ENCODE measurements at regions not wholly inside any gene's neighbourhood (a gene's known extent, or its start where the extent isn't known, plus 50 kb on each side); places are given as distances from the start of the nearest gene placed in this dataset.

DNA sequence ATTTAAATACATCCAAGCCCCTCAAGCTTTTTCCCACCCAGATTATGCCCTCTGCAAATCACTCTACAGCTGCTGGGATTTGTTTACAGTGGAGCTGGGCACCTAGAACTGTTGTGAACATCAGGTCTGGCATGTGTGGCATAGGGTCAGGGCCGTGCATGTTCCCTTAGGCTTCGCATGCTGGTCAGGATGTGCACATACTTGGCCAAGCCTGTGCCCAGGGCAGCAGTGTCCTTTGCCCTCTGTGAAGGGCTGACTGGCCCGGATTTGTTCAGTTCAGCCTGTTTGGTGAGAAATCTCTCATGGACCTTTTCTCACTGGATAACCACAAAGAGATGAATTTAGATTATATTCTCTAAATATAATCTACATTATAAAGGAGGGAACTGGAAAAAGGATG is 471.9 kb downstream of the TRIML1 start:
- DNase-seq (no peak), ATAC-seq (no peak)
- CTCF ChIA-PET: no interaction called here
- Mint-ChIP-seq H3K27ac (no peak overlapping the region), H3K36me3 (ENCODE audit: low read depth) (no peaks in the 10 kb centered on the region), H3K9me3 (ENCODE audit: low read depth) (peaks cover 6% of the 10 kb centered on the region), H3K27me3 (no peaks in the 10 kb centered on the region), H3K4me3 (no peak overlapping the region), H3K4me1 (no peaks in the 10 kb centered on the region)
- POLR2A ChIA-PET: no interaction called here
- intact Hi-C loops (cut with DNase I, micrococcal nuclease): no loop called here

DNA sequence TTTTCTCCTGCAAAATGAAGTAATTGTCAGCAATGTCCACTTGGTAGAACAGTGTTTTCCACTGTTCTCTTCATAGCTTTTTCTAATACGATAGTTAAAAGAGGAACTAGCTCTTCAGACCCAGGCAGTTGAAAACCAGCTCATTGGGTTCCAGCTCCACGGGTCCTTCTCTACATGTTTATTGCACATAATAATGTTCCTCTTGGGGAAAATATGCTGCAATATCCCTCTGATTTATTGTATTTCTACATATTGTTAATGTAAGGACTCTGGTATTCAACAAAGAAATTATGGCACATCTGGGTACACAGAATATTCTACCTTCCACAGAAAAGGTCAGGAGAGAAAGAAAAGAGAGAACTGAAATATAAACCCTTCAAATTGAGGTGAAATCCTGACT is 473.4 kb downstream of the TRIML1 start:
- Mint-ChIP-seq H3K4me1 (no peaks in the 10 kb centered on the region), H3K27me3 (no peaks in the 10 kb centered on the region), H3K36me3 (ENCODE audit: low read depth) (no peaks in the 10 kb centered on the region), H3K9me3 (ENCODE audit: low read depth) (peaks cover 10% of the 10 kb centered on the region), H3K27ac (no peak overlapping the region), H3K4me3 (no peak overlapping the region)
- no peak for ATAC-seq
- intact Hi-C loops (cut with DNase I, micrococcal nuclease): no loop called here
- POLR2A ChIA-PET: no interaction called here
- CTCF ChIA-PET: no interaction called here
- DNase-seq: no peak

GRCh38 chr4:188613976-188614375 is 474.7 kb downstream of the TRIML1 start:
- Mint-ChIP-seq H3K9me3 (ENCODE audit: low read depth) (peaks cover 13% of the 10 kb centered on the region), H3K27ac (no peak overlapping the region), H3K27me3 (no peaks in the 10 kb centered on the region), H3K36me3 (ENCODE audit: low read depth) (no peaks in the 10 kb centered on the region), H3K4me3 (no peak overlapping the region), H3K4me1 (no peaks in the 10 kb centered on the region)
- DNase-seq: no peak
- intact Hi-C loops (cut with DNase I, micrococcal nuclease): no loop called here
- POLR2A ChIA-PET: no interaction called here
- no peak for ATAC-seq
- CTCF ChIA-PET: no interaction called here

- H3K27ac Mint-ChIP-seq: no peak overlapping the region
- H3K36me3 Mint-ChIP-seq (ENCODE audit: low read depth): no peaks in the 10 kb centered on the region
- ChIA-PET CTCF (no interaction called here), POLR2A (no interaction called here)
- intact Hi-C loops (cut with DNase I, micrococcal nuclease): no loop called here
- DNase-seq: no peak
- H3K9me3 Mint-ChIP-seq (ENCODE audit: low read depth): peaks cover 8% of the 10 kb centered on the region
- ATAC-seq: no peak
- H3K27me3 Mint-ChIP-seq: no peaks in the 10 kb centered on the region
- H3K4me1 Mint-ChIP-seq: no peaks in the 10 kb centered on the region
- no peak overlapping the region for H3K4me3 Mint-ChIP-seq
These were observed 480.4 kb downstream of the TRIML1 start for GRCh38 chr4:188619456-188620149.

GRCh38 chr4:188620608-188621007 is 481.4 kb downstream of the TRIML1 start:
- Mint-ChIP-seq H3K27me3 (no peaks in the 10 kb centered on the region), H3K27ac (no peak overlapping the region), H3K9me3 (ENCODE audit: low read depth) (peaks cover 8% of the 10 kb centered on the region), H3K4me3 (no peak overlapping the region), H3K4me1 (no peaks in the 10 kb centered on the region), H3K36me3 (ENCODE audit: low read depth) (no peaks in the 10 kb centered on the region)
- intact Hi-C loops (cut with DNase I, micrococcal nuclease): no loop called here
- DNase-seq (no peak), ATAC-seq (no peak)
- POLR2A ChIA-PET: no interaction called here
- CTCF ChIA-PET: no interaction called here

GRCh38 chr4:188623314-188623854 is 484.1 kb downstream of the TRIML1 start:
- H3K27me3 Mint-ChIP-seq: no peaks in the 10 kb centered on the region
- H3K9me3 Mint-ChIP-seq (ENCODE audit: low read depth): peaks cover 5% of the 10 kb centered on the region

DNA sequence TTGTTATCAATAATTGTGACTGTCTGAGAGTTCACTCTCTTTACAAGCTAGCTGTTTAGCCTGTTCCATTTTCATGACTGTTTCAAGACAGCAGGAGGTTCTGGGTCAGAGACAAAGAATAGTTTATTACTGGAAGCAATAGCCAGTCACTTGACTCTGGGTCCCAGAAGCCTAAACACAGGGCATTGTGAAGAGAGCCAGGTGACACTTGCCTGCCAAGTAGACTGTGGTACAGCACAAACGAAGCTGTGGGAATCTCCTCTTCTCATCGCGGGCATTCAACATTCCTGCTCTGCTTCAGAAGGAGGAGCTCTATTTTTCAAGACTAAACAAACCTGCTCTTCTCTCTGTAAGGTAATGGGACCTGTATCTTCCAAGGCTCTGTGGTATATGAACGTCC is 485.1 kb downstream of the TRIML1 start:
- CTCF ChIA-PET: interaction anchor here (0.6 kb wide), 1 partner anchor 871 kb away, joined by 4 read pairs; no protein-coding TSS in a partner anchor
- Mint-ChIP-seq H3K36me3 (ENCODE audit: low read depth) (no peaks in the 10 kb centered on the region), H3K27me3 (no peaks in the 10 kb centered on the region), H3K4me1 (no peaks in the 10 kb centered on the region), H3K4me3 (no peak overlapping the region), H3K27ac (no peak overlapping the region), H3K9me3 (ENCODE audit: low read depth) (peaks cover 4% of the 10 kb centered on the region)
- DNase-seq (no peak), ATAC-seq (no peak)
- intact Hi-C loops (cut with DNase I, micrococcal nuclease): no loop called here
- POLR2A ChIA-PET: no interaction called here

More at GRCh38 chr4:188623314-188623854, 484.1 kb downstream of the TRIML1 start:
- ChIA-PET POLR2A (no interaction called here), CTCF (no interaction called here)
- Mint-ChIP-seq H3K4me1 (no peaks in the 10 kb centered on the region), H3K27ac (no peak overlapping the region), H3K4me3 (no peak overlapping the region), H3K36me3 (ENCODE audit: low read depth) (no peaks in the 10 kb centered on the region)
- no peak for DNase-seq
- ATAC-seq: no peak
- intact Hi-C loops (cut with DNase I, micrococcal nuclease): no loop called here

DNA sequence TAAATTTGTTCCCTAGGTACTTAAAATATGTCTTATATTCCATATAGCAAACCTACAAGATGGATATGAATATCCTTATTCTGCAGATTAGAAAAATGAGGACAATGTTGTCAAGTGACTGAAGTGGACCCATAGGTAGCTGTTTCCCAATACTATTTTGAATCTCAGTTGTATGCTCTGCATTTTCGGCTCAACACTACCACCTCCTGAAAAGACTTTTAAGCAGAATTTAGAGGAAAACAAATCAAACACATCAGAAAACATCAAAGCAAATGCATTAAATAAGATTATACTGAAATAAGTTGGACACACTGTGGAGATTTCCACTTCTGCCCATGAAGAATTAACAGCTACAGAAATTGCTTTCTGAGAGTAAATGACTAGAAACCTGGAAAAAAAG is 488.7 kb downstream of the TRIML1 start:
- ChIA-PET CTCF (no interaction called here), POLR2A (no interaction called here)
- no peak for ATAC-seq
- no peak overlapping the region for H3K27ac Mint-ChIP-seq
- peaks cover 11% of the 10 kb centered on the region for H3K9me3 Mint-ChIP-seq (ENCODE audit: low read depth)
- no peaks in the 10 kb centered on the region for H3K4me1 Mint-ChIP-seq
- no peaks in the 10 kb centered on the region for H3K27me3 Mint-ChIP-seq
- intact Hi-C loops (cut with DNase I, micrococcal nuclease): no loop called here
- H3K4me3 Mint-ChIP-seq: no peak overlapping the region
- H3K36me3 Mint-ChIP-seq (ENCODE audit: low read depth): no peaks in the 10 kb centered on the region
- DNase-seq: no peak

DNA sequence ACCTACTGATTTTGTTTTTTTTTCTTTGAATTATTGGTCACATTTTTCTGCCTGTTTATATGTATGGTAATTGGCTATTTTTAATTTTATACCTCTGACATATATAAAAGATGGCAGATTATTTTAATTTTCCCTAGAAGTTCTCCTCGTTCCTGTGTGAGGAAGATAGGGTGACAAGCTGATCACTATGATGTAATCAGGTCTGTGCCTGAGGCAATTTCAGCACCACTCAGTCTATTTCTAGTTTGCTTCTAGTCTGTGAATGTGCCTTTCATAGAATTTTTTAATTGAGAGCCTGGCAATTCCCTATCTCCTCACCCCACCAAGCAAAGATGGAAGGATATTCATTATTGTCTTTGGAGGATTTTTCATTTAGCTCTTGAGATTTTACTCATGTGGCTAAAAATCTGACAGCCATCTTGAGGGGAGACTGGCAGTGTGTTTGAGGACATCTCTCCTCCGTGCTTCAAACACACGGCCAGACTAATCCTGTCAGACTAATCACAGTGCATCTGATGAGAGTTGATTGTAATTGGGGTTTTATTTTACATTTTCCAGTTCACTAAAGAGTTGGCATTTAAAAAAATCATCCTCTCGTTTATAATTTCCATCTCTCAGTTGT is 500.3 kb downstream of the TRIML1 start:
- H3K27ac Mint-ChIP-seq: no peak overlapping the region
- H3K9me3 Mint-ChIP-seq (ENCODE audit: low read depth): peaks cover 2% of the 10 kb centered on the region
- POLR2A ChIA-PET: no interaction called here
- H3K27me3 Mint-ChIP-seq: no peaks in the 10 kb centered on the region
- intact Hi-C loops (cut with DNase I, micrococcal nuclease): no loop called here
- CTCF ChIA-PET: no interaction called here
- no peaks in the 10 kb centered on the region for H3K4me1 Mint-ChIP-seq
- DNase-seq (no peak), ATAC-seq (no peak)
- H3K4me3 Mint-ChIP-seq: no peak overlapping the region
- no peaks in the 10 kb centered on the region for H3K36me3 Mint-ChIP-seq (ENCODE audit: low read depth)

- no peak overlapping the region for H3K27ac Mint-ChIP-seq
- CTCF ChIA-PET: no interaction called here
- intact Hi-C loops (cut with DNase I, micrococcal nuclease): no loop called here
- no peak overlapping the region for H3K4me3 Mint-ChIP-seq
- peaks cover 5% of the 10 kb centered on the region for H3K9me3 Mint-ChIP-seq (ENCODE audit: low read depth)
- H3K36me3 Mint-ChIP-seq (ENCODE audit: low read depth): no peaks in the 10 kb centered on the region
- POLR2A ChIA-PET: no interaction called here
- ATAC-seq (no peak), DNase-seq (no peak)
- no peaks in the 10 kb centered on the region for H3K4me1 Mint-ChIP-seq
- H3K27me3 Mint-ChIP-seq: no peaks in the 10 kb centered on the region
These were observed 508.7 kb downstream of the TRIML1 start for GRCh38 chr4:188647820-188648370.

- Mint-ChIP-seq H3K4me1 (no peaks in the 10 kb centered on the region), H3K27me3 (no peaks in the 10 kb centered on the region), H3K27ac (no peak overlapping the region), H3K4me3 (no peak overlapping the region), H3K36me3 (ENCODE audit: low read depth) (no peaks in the 10 kb centered on the region), H3K9me3 (ENCODE audit: low read depth) (peaks cover 5% of the 10 kb centered on the region)
- ATAC-seq: no peak
- ChIA-PET POLR2A (no interaction called here), CTCF (interaction anchor here (0.8 kb wide), 1 partner anchor 8 kb away, joined by 4 read pairs; no protein-coding TSS in a partner anchor)
- no peak for DNase-seq
- intact Hi-C loops (cut with DNase I, micrococcal nuclease): no loop called here
These were observed 510.4 kb downstream of the TRIML1 start for GRCh38 chr4:188649635-188650034.

- no peak overlapping the region for H3K27ac Mint-ChIP-seq
- H3K27me3 Mint-ChIP-seq: no peaks in the 10 kb centered on the region
- no peak overlapping the region for H3K4me3 Mint-ChIP-seq
- no peaks in the 10 kb centered on the region for H3K4me1 Mint-ChIP-seq
- intact Hi-C loops (cut with DNase I, micrococcal nuclease): no loop called here
- H3K36me3 Mint-ChIP-seq (ENCODE audit: low read depth): no peaks in the 10 kb centered on the region
- H3K9me3 Mint-ChIP-seq (ENCODE audit: low read depth): peaks cover 2% of the 10 kb centered on the region
- ChIA-PET POLR2A (no interaction called here), CTCF (no interaction called here)
- no peak for DNase-seq
- no peak for ATAC-seq
These were observed 511.3 kb downstream of the TRIML1 start for GRCh38 chr4:188650516-188650915.
